ENCODE measurements at regions not wholly inside any gene's neighbourhood (a gene's known extent, or its start where the extent isn't known, plus 50 kb on each side); places are given as distances from the start of the nearest gene placed in this dataset.

- no peak overlapping the region for H3K23ac ChIP-seq (ENCODE audit: low read depth, low read length, poor library complexity)
- no peak overlapping the region for H3K9ac ChIP-seq (ENCODE audit: low read depth, low read length, poor library complexity)
- H3K27me3 ChIP-seq (ENCODE audit: control insufficient read depth in 3 of 3, insufficient read depth in 3 of 3, low read depth in 1 of 3, low read length in 3 of 3) = no peaks in the 10 kb centered on the region
- no peak overlapping the region for H2BK15ac ChIP-seq (ENCODE audit: low read length)
- H3K36me3 ChIP-seq (replicated peaks in 1 of 2; ENCODE audit: control insufficient read depth in 2 of 2, insufficient read depth in 2 of 2, low read length in 2 of 2) = no peaks in the 10 kb centered on the region
- no peak overlapping the region for H2AFZ ChIP-seq (ENCODE audit: low read length)
- no peak overlapping the region for H3K27ac ChIP-seq (replicated peaks; ENCODE audit: low read length)
- no peak overlapping the region for H2BK5ac ChIP-seq (ENCODE audit: low read length)
- no peak overlapping the region for H3K4me3 ChIP-seq (ENCODE audit: low read length in 2 of 2)
- H3K4me1 ChIP-seq (ENCODE audit: control insufficient read depth in 2 of 2, insufficient read depth in 1 of 2, low read depth in 1 of 2, low read length in 2 of 2) = no peaks in the 10 kb centered on the region
- H3K14ac ChIP-seq (ENCODE audit: low read length) = no peak overlapping the region
- H3K9me3 ChIP-seq (replicated peaks in 1 of 2; ENCODE audit: control insufficient read depth in 2 of 2, insufficient read depth in 1 of 2, low read depth in 1 of 2, low read length in 2 of 2) = no peaks in the 10 kb centered on the region
- no CpG with 5 or more reads among the region's 7 CpGs for WGBS, 2 donors (ENCODE audit: extremely low coverage in 2 of 2, insufficient read length in 2 of 2, insufficient replicate concordance in 1 of 2)
- H4K91ac ChIP-seq (ENCODE audit: low read depth, low read length, poor library complexity) = no peak overlapping the region
- no peaks in the 10 kb centered on the region for H3K79me1 ChIP-seq (ENCODE audit: low read depth, low read length)
- H3K4ac ChIP-seq (ENCODE audit: low read length) = no peak overlapping the region
- no peak for DNase-seq (ENCODE audit: low spot score)
- no peak overlapping the region for H2AK5ac ChIP-seq (ENCODE audit: low read depth, low read length)
- no peak overlapping the region for H2BK12ac ChIP-seq (ENCODE audit: low read length)
- H3K18ac ChIP-seq (ENCODE audit: low read length) = no peak overlapping the region
- no peak overlapping the region for H3K4me2 ChIP-seq (ENCODE audit: insufficient read depth, low read length, poor library complexity, severe bottlenecking)
- no peak overlapping the region for H2BK120ac ChIP-seq (ENCODE audit: low read depth, low read length)
- H4K8ac ChIP-seq (ENCODE audit: low read depth, low read length) = no peak overlapping the region
Observed at GRCh38 chr11:81634483-81634882, 1099.2 kb downstream of the FAM181B start.

- H3K4me1 ChIP-seq (ENCODE audit: control insufficient read depth in 2 of 2, insufficient read depth in 1 of 2, low read depth in 1 of 2, low read length in 2 of 2) = no peaks in the 10 kb centered on the region
- H2BK120ac ChIP-seq (ENCODE audit: low read depth, low read length) = no peak overlapping the region
- H2AK5ac ChIP-seq (ENCODE audit: low read depth, low read length) = no peak overlapping the region
- no peak overlapping the region for H2BK5ac ChIP-seq (ENCODE audit: low read length)
- no peak overlapping the region for H2BK15ac ChIP-seq (ENCODE audit: low read length)
- no peak overlapping the region for H3K18ac ChIP-seq (ENCODE audit: low read length)
- no peak overlapping the region for H3K14ac ChIP-seq (ENCODE audit: low read length)
- no peak overlapping the region for H3K9ac ChIP-seq (ENCODE audit: low read depth, low read length, poor library complexity)
- no peaks in the 10 kb centered on the region for H3K79me1 ChIP-seq (ENCODE audit: low read depth, low read length)
- H3K4me3 ChIP-seq (ENCODE audit: low read length in 2 of 2) = no peak overlapping the region
- H3K4me2 ChIP-seq (ENCODE audit: insufficient read depth, low read length, poor library complexity, severe bottlenecking) = no peak overlapping the region
- H3K4ac ChIP-seq (ENCODE audit: low read length) = no peak overlapping the region
- no peak overlapping the region for H2BK12ac ChIP-seq (ENCODE audit: low read length)
- no peaks in the 10 kb centered on the region for H3K27me3 ChIP-seq (ENCODE audit: control insufficient read depth in 3 of 3, insufficient read depth in 3 of 3, low read depth in 1 of 3, low read length in 3 of 3)
- WGBS, 2 donors (ENCODE audit: extremely low coverage in 2 of 2, insufficient read length in 2 of 2, insufficient replicate concordance in 1 of 2) = no CpG with 5 or more reads among the region's 1 CpG
- H4K8ac ChIP-seq (ENCODE audit: low read depth, low read length) = no peak overlapping the region
- no peaks in the 10 kb centered on the region for H3K36me3 ChIP-seq (replicated peaks in 1 of 2; ENCODE audit: control insufficient read depth in 2 of 2, insufficient read depth in 2 of 2, low read length in 2 of 2)
- H2AFZ ChIP-seq (ENCODE audit: low read length) = no peak overlapping the region
- H4K91ac ChIP-seq (ENCODE audit: low read depth, low read length, poor library complexity) = no peak overlapping the region
- no peak overlapping the region for H3K27ac ChIP-seq (replicated peaks; ENCODE audit: low read length)
- no peak overlapping the region for H3K23ac ChIP-seq (ENCODE audit: low read depth, low read length, poor library complexity)
- no peak for DNase-seq (ENCODE audit: low spot score)
- H3K9me3 ChIP-seq (replicated peaks in 1 of 2; ENCODE audit: control insufficient read depth in 2 of 2, insufficient read depth in 1 of 2, low read depth in 1 of 2, low read length in 2 of 2) = no peaks in the 10 kb centered on the region
Observed at GRCh38 chr11:81602508-81602907, 1131.2 kb downstream of the FAM181B start.

GRCh38 chr11:81596704-81597103, 1137.0 kb downstream of the FAM181B start:
- no CpG with 5 or more reads among the region's 2 CpGs for WGBS, 2 donors (ENCODE audit: extremely low coverage in 2 of 2, insufficient read length in 2 of 2, insufficient replicate concordance in 1 of 2)
- H3K4me3 ChIP-seq (ENCODE audit: low read length in 2 of 2) = no peak overlapping the region
- no peaks in the 10 kb centered on the region for H3K9me3 ChIP-seq (replicated peaks in 1 of 2; ENCODE audit: control insufficient read depth in 2 of 2, insufficient read depth in 1 of 2, low read depth in 1 of 2, low read length in 2 of 2)
- no peak overlapping the region for H4K91ac ChIP-seq (ENCODE audit: low read depth, low read length, poor library complexity)
- H3K27ac ChIP-seq (replicated peaks; ENCODE audit: low read length) = no peak overlapping the region
- H3K79me1 ChIP-seq (ENCODE audit: low read depth, low read length) = no peaks in the 10 kb centered on the region
- no peak overlapping the region for H2BK5ac ChIP-seq (ENCODE audit: low read length)
- H2BK12ac ChIP-seq (ENCODE audit: low read length) = no peak overlapping the region
- H3K4me1 ChIP-seq (ENCODE audit: control insufficient read depth in 2 of 2, insufficient read depth in 1 of 2, low read depth in 1 of 2, low read length in 2 of 2) = no peaks in the 10 kb centered on the region
- H2AFZ ChIP-seq (ENCODE audit: low read length) = no peak overlapping the region
- H3K14ac ChIP-seq (ENCODE audit: low read length) = no peak overlapping the region
- no peak overlapping the region for H4K8ac ChIP-seq (ENCODE audit: low read depth, low read length)
- no peak overlapping the region for H3K4ac ChIP-seq (ENCODE audit: low read length)
- no peak overlapping the region for H3K4me2 ChIP-seq (ENCODE audit: insufficient read depth, low read length, poor library complexity, severe bottlenecking)
- no peak for DNase-seq (ENCODE audit: low spot score)
- no peak overlapping the region for H2BK120ac ChIP-seq (ENCODE audit: low read depth, low read length)
- no peak overlapping the region for H3K9ac ChIP-seq (ENCODE audit: low read depth, low read length, poor library complexity)
- no peaks in the 10 kb centered on the region for H3K27me3 ChIP-seq (ENCODE audit: control insufficient read depth in 3 of 3, insufficient read depth in 3 of 3, low read depth in 1 of 3, low read length in 3 of 3)
- no peak overlapping the region for H3K23ac ChIP-seq (ENCODE audit: low read depth, low read length, poor library complexity)
- no peaks in the 10 kb centered on the region for H3K36me3 ChIP-seq (replicated peaks in 1 of 2; ENCODE audit: control insufficient read depth in 2 of 2, insufficient read depth in 2 of 2, low read length in 2 of 2)
- no peak overlapping the region for H2BK15ac ChIP-seq (ENCODE audit: low read length)
- H2AK5ac ChIP-seq (ENCODE audit: low read depth, low read length) = no peak overlapping the region
- no peak overlapping the region for H3K18ac ChIP-seq (ENCODE audit: low read length)

GRCh38 chr11:81585390-81585933, 1148.2 kb downstream of the FAM181B start:
- Histone ChIP-seq H3K9me3 (replicated peaks in 1 of 2; ENCODE audit: control insufficient read depth in 2 of 2, insufficient read depth in 1 of 2, low read depth in 1 of 2, low read length in 2 of 2) (no peaks in the 10 kb centered on the region), H3K36me3 (replicated peaks in 1 of 2; ENCODE audit: control insufficient read depth in 2 of 2, insufficient read depth in 2 of 2, low read length in 2 of 2) (no peaks in the 10 kb centered on the region), H3K23ac (ENCODE audit: low read depth, low read length, poor library complexity) (no peak overlapping the region), H3K4me3 (ENCODE audit: low read length in 2 of 2) (no peak overlapping the region), H4K8ac (ENCODE audit: low read depth, low read length) (no peak overlapping the region), H2AFZ (ENCODE audit: low read length) (no peak overlapping the region), H3K79me1 (ENCODE audit: low read depth, low read length) (no peaks in the 10 kb centered on the region), H3K4ac (ENCODE audit: low read length) (no peak overlapping the region), H3K14ac (ENCODE audit: low read length) (no peak overlapping the region), H2AK5ac (ENCODE audit: low read depth, low read length) (no peak overlapping the region), H3K18ac (ENCODE audit: low read length) (no peak overlapping the region), H3K4me2 (ENCODE audit: insufficient read depth, low read length, poor library complexity, severe bottlenecking) (no peak overlapping the region), H4K91ac (ENCODE audit: low read depth, low read length, poor library complexity) (no peak overlapping the region), H3K9ac (ENCODE audit: low read depth, low read length, poor library complexity) (no peak overlapping the region), H3K27me3 (ENCODE audit: control insufficient read depth in 3 of 3, insufficient read depth in 3 of 3, low read depth in 1 of 3, low read length in 3 of 3) (no peaks in the 10 kb centered on the region), H2BK12ac (ENCODE audit: low read length) (no peak overlapping the region), H2BK120ac (ENCODE audit: low read depth, low read length) (no peak overlapping the region), H2BK5ac (ENCODE audit: low read length) (no peak overlapping the region), H3K4me1 (ENCODE audit: control insufficient read depth in 2 of 2, insufficient read depth in 1 of 2, low read depth in 1 of 2, low read length in 2 of 2) (no peaks in the 10 kb centered on the region), H2BK15ac (ENCODE audit: low read length) (no peak overlapping the region), H3K27ac (replicated peaks; ENCODE audit: low read length) (no peak overlapping the region)
- no peak for DNase-seq (ENCODE audit: low spot score)
- WGBS, 2 donors (ENCODE audit: extremely low coverage in 2 of 2, insufficient read length in 2 of 2, insufficient replicate concordance in 1 of 2) = no CpG with 5 or more reads among the region's 2 CpGs
